CD4-positive, alpha-beta T cell treated with Interferon alpha-2 for 1 hour (primary cell): ENCODE measurements at regions not wholly inside any gene's neighbourhood (a gene's known extent, or its start where the extent isn't known, plus 50 kb on each side); places are given as distances from the start of the nearest gene placed in this dataset.

ENCODE experiments used
- DNase-seq, 2 donors: peaks; one replicate each; pipeline ENCODE4 v3.0.0-alpha.2; 2020 to 2022

DNA sequence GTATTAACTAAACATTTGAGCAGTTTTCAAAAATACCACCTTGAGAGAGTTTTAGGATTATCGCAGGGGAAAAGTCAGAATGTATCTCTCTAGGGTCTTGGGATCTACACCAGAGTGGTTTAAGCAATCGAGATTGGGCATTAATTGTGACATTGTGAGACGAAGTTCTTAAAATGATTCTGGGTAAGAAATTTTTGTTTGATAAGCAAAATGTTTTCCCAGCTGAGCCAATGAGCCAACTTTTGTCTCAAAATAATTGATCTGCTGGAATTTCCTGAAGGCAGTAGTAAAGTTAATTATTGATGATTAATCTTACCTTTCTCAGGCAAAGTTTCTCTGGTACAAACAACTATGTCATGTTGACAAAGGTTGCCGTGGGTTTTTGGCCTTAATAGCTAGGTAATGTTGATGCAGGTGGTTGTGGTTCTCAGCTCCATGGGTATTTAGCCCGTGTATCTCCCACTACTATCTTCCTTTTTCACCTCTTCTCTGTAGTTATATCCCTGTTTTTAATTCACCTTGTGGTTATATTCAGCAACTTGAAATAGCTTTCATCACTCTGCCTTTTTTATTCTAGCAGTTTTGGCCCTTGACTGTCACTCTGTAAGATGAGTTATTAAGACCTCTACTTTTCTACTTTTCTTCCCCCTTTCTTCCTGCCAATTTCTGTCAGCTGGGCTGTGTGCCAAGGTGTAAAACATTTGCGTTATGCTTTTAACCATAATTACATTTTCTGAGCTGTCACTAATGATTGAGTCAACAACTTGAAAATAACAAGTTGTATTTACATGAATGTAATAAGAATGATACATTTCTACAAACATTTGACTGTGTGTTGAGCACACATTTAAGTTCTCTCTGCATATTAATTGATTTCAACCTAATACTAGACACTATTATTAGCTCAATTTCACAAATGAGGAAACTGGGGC is 368.3 kb upstream of the BTBD3 start:
- DNase-seq, result no peak

DNA sequence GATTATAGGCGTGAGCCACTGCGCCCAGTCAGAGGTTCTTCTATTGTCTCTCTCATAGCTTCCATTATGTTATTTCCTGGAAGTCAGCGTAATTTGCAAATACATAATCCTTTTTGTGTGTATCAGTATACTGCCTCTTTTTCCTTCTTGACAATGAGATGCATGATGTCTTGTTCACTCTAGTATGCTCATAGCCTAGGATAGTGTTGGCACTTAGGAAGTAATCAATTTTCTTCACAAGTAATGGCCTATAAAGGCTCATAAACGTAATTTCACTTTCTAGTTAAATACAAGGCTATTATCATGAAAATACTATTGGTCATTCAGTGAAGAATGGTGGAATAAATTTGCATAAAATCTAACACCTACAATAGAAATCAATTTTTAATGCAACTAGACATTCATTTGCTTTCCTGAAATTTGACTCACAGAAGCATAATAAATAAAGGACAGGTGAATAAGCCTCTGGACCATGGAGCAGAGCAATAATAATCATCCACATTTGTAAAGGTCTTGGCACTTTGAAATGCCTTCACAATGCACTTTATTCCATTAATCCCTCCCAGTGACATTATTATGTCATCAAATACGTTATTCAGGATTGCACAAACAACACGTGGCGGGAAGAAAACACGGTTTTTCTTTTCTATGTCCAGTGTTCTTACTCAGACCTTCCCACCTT is 366.9 kb upstream of the BTBD3 start:
- DNase-seq, result no peak

DNA sequence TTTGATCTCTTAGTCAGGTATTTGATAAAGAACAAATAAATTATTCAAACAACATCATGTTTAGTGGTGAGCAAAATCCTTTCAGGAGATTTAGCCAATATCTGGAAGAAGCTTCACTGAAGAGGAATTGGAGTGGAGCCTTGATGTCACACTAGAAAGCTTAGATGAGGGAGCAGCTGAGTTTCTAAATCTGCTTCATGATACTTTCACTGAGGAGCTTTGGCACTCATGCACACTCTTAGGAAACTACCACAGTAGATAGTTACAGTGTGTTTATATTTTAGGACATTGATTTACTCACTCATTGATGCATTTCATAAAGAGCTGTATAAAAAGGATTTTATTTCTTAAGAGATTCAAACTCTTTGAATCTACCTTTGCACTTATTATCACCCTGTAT is 366.2 kb upstream of the BTBD3 start:
- DNase-seq, result no peak

DNA sequence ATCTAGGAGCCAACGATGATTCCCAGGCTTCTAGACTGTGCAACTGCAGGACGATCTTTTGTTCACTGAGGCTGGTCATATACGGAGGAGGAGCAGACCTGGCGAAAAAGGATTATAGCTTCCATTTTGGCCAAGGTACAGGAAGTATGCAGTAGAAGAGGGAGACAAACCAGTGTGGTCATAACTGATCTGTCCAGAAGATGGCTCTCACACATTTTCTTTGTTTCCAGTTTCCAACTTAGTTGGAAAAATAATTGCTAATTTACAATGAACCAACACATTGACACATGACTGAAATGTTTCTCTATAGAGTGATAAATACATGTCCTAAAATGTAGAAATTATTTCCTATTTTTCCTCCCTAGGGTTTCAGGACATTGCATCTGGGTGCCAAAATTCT is 364.1 kb upstream of the BTBD3 start:
- no peak for DNase-seq

DNA sequence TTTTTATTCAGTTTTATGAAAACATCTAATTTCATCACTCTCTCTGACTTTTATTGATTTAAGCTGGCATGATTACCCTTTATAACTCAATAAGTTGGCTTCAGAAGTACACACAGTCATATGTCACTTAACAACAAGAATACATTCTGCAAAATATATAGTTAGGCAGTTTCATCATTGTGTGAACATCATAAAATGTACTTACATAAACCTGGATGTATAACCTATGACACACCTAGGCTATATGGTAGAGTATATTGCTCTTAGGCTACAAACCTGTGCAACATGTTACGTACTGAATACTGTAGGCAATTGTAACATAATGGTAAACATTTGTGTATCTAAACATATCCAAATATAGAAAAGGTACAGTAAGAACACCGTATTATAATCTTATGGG is 362.2 kb upstream of the BTBD3 start:
- DNase-seq, result no peak

DNA sequence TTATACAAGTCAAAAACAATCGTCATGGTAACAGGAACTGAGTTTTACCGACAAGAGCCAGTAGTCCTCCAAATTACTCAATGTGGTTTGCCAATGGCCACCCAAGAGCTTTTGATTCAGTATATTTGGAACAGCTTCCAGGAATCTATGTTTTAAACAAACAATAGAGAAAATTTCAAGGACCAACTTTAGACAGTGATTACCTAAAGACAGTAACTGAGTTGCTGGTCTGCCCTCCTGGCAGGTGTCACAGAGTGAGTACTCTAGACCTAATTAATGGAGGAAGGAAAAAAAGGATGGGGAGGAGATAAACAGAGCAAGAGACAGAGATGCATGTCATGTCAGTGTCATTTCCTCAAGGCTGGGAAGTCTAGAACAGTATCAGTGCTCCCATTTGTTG is 361.3 kb upstream of the BTBD3 start:
- no peak for DNase-seq

DNA sequence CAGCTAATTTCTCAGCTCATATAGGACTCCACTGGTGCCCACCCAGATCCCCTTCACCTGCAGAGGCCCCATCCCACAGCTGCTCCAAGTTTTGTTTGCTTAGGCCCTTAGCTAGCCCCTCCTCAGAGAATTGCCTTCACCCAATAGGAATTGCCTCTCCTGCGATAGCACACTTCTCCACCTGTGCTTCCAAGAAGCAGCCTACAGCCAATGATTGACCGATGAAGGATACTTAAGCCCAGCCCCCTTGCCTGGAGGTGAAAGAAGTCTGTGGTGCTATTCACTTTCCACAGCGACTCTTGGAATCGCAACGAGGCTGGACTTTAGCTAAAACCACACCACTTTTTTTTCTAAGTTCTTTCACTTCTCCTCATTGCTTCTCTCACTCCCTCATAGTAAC is 353.2 kb upstream of the BTBD3 start:
- DNase-seq, result no peak

DNA sequence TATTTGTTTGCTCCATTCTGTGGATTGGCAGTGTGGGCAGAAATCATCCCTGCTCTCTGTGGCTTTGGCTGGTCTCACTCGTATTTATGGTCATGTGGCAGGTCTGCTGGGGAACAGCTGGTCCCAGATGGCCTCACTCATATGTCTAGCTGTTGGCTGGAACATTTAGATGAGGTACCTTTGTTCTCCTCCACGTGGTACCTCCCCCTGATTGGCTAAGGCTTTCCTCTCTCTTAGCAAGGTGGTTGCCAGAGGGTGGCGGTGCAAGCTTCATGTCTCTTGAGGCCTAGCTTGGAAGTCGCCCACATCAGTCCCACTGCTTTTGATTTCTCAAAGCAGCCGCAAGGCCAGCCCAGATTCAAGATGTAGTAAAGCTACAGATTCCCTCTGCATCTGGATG is 348.5 kb upstream of the BTBD3 start:
- no peak for DNase-seq

DNA sequence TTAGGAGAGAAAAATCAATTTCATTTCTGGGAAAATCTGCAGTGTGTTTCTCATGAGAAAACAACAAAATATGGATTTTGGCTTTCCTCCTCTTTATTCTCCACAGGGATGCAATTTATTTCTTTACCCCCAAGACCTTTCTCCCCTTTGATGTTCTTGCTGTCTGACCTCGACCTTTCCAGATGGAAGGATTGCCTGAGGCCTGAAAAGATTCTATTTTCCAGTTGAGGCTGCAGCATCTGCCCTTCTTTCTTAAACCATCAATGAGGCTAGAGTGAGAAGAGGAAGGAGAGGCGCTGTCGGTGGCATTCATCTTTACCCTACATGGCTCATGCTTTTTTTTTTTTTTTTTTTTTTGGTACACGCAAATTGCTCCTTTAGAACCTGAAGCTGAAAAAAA is 344.2 kb upstream of the BTBD3 start:
- DNase-seq, result no peak

DNA sequence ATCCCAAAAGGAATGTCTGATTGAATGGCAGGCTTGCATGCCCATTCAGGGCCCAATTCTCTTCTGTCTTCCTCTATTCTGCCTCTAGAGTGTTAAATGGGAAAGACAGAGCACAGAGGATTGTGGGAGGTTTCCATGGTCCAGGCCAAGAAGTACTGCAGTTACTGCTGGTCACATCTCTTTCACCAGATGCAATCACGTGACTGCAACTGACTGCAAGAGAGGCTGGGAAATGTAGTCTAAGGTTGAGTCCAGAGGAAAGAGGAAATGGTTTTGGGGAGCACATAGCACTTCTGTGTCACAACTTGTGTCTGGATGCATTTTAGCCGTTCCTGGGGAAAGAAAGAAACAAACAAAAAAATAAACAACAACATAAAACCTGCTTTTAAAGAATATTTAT is 336.4 kb upstream of the BTBD3 start:
- no peak for DNase-seq

DNA sequence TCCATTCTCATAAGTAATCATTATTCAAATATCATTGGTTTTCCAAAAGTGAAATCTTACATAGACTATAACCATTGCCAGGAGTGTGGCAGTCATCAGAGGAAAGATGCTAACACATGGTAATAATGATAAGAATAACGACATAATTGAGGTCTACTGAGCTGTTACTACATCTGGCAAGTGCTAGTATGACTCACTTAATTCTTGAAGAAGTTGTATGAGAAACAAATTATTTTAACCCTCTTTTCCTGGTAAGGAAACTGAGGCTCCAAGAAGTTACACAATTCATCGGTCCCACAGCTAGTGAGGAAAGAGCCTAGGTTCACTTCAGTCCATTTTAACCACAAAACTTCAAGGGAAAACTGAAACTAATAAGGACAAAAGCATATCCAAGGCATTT is 335.6 kb upstream of the BTBD3 start:
- DNase-seq, result no peak

DNA sequence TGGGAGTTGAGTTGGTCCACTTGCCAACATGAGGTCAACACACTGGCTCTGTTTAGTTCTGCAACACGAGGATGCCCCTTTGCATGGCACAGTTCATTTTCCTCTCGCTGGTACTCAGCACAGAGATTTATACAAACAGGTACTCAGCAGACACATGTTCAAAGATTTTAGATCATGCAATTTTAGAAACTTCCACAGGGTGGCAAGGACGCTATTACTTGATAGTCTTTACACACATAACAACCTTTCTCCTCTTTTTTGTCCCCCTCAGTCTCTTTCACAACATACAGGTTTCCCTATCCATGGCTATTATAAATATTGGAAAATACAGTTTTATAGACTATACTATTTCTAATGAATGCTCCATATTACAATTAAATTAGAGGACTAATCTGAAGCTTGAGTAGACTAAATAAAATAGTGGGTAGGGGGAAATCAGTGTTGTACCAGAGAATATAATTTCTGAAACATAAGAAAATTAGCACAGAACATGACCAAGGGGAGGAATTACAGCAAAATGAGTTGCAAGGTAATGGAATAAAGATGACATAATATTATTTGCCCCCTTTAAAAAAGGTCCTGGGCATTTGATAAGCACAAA is 331.8 kb upstream of the BTBD3 start:
- no peak for DNase-seq

DNA sequence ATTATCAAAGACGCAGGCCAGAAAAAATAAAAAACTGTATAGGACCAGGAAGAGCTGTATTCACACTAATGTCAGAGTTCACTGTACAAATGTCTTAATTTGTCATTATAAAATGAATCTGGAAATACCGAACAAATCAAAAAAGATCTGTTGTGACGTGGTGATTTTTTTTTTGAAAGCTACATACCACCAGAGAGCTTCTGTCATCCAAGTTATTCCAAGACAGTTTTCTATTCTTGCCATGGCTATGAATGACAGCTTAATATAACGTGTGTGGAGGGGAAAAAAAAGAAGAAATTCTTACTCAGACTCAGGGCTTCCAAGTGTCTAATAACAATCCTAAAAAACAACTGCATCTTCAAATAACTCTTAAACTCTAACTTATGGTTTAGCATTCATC is 328.8 kb upstream of the BTBD3 start:
- no peak for DNase-seq

DNA sequence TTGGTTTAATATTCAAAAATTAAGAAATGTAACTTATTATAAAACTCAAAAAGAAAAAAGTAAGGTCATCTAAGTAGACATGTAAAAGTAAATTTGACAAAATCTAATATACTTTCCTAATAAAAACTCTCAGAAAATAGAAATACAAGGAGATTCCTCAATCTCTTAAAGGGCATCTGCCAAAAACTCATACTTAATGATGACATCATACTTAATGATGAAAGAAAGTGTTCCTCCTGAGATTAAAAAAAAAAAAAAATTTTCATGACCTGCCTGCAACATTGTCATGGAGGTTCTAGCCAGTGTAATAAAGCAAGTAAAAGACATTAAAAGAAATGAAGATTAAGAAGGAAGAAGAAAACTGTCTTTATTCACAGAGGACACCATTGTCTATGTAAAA is 325.7 kb upstream of the BTBD3 start:
- no peak for DNase-seq

DNA sequence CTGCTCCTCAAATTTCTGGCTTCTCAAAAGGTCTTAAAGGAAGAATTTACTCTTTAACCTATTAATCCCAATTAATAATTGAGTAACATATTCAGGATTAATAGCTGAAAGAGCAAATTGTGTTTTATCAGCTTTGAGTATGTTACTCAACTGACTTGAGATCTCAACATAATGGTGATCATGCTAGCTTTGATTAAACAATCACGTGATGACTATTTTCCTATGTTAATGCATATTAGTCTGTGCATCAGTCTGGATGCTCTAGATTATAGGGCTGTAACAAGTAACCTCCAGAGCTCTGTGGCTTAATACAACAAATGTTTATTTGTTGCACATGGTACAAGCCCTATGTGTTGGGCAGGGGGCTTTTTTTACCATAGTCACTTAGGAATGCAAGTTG is 313.4 kb upstream of the BTBD3 start:
- DNase-seq, result no peak

DNA sequence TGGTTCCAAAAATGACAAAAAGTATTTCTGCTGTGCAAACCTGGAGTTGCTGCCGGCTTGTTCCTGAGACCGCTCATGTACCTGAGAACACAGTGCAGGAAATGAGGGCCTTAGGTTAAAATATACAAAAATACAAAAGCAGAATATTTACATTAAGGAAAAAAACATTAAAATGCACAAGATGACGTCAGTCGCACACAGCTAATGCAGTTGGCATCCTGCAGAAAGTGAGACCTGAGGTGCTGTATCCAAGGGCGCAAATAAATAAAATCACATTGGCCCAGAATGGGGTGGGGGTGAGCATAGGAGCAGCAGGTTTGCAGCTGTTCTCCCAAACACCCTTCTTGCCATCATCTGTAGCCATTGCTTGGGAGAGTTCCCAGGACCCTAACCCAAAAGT is 310.6 kb upstream of the BTBD3 start:
- no peak for DNase-seq

DNA sequence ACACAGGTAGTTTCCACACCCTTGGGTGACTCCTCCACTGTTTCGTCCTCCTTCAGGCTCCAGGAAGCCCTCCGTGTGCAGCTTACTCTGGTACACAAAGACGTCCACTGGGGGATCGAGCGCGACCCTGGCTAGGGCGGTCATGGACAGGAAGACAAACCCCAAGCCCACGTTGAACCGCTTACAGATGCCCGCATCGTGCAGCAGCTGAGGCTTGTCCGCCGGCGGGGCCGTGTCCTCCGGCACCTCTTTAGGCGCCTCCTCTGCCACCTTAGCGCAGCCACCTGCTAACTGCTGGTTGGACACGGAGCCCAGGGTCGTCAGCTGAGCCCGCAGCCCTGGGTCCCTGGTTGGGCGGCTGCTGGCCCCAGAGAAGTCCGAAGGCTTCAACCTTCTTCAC is 309.0 kb upstream of the BTBD3 start:
- DNase-seq, result no peak

DNA sequence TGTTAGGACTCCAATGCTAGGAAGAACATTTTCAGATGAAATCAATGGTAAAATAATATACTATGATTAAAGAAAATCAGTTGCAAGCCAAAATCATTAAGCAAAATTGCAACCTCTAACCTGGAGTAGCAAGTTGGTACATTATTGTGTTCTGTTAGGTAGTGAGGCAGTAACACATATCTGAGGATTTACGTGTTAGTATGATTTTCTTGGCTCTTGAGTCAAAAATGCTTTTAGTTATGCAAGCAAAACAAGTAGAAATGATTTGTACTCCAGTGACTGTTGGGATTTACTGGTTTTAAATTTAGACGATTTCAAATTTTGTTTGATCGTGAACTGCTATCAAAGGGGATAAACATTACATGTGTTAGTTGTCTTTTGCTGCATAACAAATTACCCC is 293.0 kb upstream of the BTBD3 start:
- DNase-seq, result no peak

DNA sequence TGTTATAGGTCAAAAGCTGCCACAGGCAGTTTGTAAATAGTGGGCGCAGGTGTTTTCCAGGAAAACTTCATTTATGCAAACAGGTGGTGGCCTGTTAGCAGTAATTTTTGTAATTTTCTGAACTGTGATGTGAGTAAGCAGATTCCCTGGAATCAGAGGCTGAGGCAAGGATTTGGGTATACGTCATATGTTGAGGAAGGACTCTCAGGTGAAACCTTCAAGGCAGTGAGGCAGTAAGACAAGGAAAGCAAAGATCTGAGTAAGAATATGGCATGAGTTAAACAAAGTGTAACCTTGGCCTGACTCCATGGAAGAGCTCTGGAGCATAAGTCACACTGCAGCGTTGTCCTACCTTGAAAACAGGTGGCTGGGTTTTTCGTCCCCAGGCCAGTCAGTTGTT is 291.1 kb upstream of the BTBD3 start:
- DNase-seq, result no peak

DNA sequence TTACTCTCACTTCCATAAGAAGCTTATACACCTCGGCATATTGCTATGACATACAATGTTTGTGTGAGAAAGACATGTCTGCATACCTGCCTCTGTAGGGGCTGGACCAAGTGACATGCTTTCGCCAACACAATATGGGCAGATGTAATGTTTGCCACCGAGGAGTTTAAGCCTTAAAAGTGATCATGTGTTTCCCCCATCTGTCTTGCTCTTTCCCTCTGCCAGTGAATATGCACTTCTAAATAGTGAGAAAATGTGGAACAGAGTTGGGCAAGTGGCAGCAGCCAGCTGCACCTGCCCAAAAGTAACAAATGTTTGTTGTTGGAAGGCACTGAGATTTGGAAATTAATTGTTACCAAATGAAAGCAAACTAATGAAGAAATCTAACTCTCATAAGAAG is 274.8 kb upstream of the BTBD3 start:
- no peak for DNase-seq

DNA sequence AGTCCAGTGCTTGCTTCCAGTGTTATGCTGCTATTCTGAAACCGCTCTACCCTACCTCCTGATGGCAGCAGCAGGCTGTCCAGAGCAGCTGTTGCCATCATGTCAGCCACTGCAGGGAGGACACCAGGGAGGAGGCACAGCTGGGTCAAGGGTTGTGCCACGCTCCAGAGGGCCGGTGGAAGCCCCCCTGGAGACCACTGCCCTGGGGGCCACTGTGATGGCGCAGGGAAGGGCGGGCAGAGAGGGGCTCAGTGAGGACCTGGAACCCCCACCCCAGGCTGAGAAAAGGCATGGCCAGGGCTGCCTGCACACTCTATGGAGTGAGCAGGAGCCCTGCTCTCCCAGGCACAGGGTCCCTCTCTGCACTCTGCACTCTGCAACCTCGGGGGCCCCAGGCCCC is 271.3 kb upstream of the BTBD3 start:
- no peak for DNase-seq

DNA sequence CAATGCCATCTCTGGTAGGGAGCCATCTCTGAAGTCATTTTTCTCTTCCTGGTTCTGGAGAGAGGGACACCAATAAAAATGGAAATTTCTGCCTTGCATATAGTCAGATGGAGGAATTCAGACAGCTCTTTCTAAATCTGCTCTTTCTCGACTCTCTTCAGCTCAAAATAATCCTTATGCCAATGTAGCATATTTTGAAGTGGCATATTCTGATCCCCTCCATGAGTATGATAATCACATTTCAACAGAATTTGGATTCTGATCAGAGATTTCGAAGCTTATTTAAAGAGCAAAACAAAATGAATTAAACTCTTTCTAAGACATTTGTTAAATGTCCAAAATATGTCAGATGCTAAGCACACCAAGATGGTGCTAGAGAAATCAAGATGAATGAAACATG is 267.1 kb upstream of the BTBD3 start:
- DNase-seq, result no peak

DNA sequence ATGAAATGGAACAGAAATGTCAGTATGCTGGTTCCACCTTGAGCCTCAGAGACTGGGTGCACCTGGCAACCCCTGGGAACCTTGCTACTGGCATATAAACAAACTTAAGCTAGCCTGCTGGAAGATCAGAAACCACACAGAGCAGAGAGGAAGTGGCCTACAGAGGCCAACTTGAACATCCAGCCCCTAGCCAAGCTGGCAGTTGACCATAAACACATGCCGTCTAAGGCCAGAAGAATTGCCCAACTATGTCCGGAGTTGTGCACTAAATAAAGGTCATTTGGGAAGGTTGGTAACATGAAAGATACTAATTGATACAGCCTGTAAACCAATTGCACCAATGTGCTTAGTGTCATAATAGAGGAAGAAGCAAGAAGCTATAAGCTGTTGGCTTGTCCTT is 266.6 kb upstream of the BTBD3 start:
- DNase-seq, result no peak

DNA sequence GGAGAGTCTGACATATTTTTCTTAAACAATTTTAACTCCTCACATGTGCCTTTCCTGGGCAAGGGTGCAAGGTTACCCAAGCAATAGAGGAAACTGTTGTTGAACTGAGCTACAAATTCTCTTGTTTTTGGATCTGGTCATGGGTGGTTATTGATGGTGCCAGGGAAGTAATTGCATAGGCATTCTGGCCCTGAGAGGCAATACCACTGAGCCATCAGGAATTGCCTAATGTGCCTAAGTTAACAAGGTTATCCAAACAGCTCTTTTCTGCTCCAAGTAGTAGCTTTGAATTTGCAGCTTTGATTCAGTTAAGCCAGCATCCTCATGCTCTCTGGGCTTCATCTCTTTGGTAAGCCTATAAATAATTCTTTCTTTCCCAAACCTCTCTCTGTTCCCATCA is 266.0 kb upstream of the BTBD3 start:
- DNase-seq, result no peak
